Astrocyte of the spinal cord (primary cell): ENCODE measurements at regions not wholly inside any gene's neighbourhood (a gene's known extent, or its start where the extent isn't known, plus 50 kb on each side); places are given as distances from the start of the nearest gene placed in this dataset.

ENCODE experiments used
- DNase-seq: peaks from one replicate; pipeline ENCODE4 v3.0.0; 2011; ENCODE audit warnings: low read depth, low spot score
- H3K4me3 ChIP-seq: 2 replicates; pipeline ENCODE4 v1.5.1; 2011; ENCODE audit warnings: low read depth, mild to moderate bottlenecking, low read length, moderate library complexity
- in situ Hi-C: cut with HindIII; loops from 2 replicates; pipeline ENCODE4 v1.10.0; 2017; ENCODE audit warnings: low sequenced_read_pairs
- TF ChIP-seq, protein P1 (sequence below): IDR thresholded peaks from 2 replicates; pipeline ENCODE4 v1.5.1; 2012; ENCODE audit warnings: low read depth, mild to moderate bottlenecking, low read length, inconsistent platforms

DNA sequence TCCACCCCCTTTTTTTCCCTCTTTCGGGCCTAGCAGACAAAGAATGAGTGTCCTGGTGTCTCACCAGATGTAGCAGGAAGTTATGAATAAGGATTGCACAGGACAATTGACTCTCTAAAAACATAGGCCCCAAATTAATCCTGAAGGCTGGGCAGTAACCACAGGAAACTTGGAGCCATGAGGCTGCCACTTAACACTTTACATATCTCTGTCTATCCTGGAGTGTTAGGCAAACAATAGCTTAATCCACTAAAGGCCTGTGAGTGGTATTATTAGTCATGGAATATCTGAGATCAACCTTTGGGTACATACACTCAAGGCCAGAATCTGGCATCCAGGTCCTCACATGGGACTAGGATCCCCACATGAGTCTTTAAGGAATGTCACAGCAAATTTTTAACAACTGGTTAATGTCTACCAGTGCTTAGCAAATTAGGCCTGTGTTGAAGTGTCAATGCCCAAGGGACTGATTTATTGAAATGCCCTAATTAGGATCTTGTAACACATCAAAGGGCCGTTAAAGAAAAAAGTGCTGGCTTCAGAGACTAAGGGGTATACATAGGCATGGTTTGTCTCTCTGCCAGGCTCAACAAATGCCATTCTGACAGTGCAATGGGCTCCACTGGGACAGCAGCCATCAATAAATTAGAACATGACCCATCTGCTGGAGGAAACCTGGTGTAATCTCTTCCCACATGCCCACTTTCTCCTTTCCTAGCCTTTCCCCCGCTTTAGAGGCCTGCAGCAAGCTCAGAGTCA, 196.7 kb upstream of the TBX20 start:
- in situ Hi-C loops: no loop called here
- DNase-seq: no peak
- H3K4me3 ChIP-seq: no peak overlapping the region
- TF ChIP-seq, protein P1, sequence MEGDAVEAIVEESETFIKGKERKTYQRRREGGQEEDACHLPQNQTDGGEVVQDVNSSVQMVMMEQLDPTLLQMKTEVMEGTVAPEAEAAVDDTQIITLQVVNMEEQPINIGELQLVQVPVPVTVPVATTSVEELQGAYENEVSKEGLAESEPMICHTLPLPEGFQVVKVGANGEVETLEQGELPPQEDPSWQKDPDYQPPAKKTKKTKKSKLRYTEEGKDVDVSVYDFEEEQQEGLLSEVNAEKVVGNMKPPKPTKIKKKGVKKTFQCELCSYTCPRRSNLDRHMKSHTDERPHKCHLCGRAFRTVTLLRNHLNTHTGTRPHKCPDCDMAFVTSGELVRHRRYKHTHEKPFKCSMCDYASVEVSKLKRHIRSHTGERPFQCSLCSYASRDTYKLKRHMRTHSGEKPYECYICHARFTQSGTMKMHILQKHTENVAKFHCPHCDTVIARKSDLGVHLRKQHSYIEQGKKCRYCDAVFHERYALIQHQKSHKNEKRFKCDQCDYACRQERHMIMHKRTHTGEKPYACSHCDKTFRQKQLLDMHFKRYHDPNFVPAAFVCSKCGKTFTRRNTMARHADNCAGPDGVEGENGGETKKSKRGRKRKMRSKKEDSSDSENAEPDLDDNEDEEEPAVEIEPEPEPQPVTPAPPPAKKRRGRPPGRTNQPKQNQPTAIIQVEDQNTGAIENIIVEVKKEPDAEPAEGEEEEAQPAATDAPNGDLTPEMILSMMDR: no peak

DNA sequence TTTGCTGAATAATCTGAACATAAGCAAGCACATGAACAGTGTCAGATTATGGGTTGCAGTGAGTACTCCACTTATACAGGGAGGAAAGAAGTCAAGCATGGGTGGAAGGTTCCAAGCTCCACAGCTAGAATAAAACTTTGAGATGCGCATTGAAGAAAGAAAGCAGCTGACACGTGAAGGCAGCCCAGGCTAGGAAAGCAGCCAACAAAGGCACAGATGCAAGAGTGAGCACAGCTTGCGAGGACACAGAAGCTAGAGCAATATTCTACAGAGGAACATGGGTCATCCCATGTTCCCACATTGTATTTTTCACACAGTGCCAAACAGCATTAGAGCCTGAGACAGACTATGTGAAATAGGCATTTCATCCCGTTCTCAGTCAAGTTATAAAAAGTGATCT, 194.6 kb upstream of the TBX20 start:
- in situ Hi-C loops: no loop called here
- TF ChIP-seq, protein P1: no peak

DNA sequence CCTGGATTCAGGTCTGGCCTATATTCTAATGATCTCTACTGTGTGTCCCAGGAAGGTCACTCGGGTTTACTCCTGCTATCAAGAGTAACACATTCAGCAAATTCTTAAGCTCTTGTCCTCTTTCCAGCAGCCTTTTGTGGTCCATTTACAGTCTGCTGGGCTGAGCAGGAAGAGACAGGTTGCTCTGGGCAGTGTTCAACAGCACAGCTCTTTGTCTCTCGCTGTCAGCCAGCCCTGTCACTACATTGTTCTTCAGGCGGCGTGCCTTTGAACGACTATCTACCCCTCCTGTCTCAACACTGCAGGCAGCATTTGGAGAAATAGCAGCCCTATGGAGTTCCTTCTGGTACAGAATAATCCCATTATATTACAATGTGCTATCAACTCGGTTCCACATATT, 192.2 kb upstream of the TBX20 start:
- in situ Hi-C loops: no loop called here
- DNase-seq: no peak
- TF ChIP-seq, protein P1: no peak
- H3K4me3 ChIP-seq: no peak overlapping the region

More for the DNA sequence above, 194.6 kb upstream of the TBX20 start:
- no peak for DNase-seq
- H3K4me3 ChIP-seq: no peak overlapping the region

DNA sequence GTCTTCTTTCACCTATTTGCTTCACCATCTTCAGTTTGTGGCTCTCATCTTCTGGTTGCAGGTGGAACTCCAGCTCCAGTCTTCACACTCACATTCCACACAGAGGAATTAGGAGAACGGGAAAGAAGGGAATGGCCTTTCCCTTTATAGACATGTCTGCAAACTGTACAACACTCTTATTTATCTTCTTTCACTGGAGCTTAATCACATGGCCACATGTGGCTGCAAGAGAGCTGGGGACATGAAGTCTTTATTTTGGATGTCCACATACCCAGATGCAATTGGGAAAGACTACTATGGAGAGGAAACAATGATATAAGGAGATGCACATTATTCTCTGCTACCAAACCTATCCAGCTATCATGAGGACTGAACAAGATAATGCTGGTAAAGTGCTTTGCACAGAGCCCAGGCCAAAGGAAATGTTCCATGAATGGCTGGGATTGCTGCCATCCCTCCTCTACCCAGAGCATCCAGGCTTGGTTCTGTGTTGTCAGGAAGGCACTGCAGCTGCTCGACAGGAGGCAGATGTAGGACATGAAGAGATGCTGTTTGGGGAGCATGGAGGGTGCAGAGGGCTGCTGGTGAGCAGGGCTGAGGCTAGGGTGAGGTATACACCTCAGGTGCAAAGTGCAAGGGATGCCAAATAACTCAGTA, 183.8 kb upstream of the TBX20 start:
- TF ChIP-seq, protein P1: no peak
- DNase-seq: no peak
- in situ Hi-C loops: no loop called here
- H3K4me3 ChIP-seq: no peak overlapping the region

DNA sequence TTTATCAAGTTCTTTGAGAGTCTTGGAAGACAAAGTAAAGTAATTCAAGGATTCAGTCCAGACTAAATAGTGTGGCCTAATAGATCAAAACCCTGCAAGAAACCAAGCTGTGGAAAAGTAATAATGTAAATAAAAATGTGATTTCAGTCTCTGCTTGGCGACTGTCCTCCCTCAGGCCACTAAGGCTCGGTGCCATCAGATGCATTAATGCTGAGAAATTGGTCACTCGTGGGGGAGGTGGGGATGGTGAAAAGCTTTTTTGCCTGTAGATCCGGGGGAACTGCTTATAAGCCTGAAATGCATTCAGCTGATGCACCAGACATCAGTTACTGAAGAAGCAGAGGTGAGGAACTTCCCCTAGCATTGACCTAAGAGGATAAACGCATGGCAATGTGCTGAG, 182.6 kb upstream of the TBX20 start:
- in situ Hi-C loops: no loop called here

DNA sequence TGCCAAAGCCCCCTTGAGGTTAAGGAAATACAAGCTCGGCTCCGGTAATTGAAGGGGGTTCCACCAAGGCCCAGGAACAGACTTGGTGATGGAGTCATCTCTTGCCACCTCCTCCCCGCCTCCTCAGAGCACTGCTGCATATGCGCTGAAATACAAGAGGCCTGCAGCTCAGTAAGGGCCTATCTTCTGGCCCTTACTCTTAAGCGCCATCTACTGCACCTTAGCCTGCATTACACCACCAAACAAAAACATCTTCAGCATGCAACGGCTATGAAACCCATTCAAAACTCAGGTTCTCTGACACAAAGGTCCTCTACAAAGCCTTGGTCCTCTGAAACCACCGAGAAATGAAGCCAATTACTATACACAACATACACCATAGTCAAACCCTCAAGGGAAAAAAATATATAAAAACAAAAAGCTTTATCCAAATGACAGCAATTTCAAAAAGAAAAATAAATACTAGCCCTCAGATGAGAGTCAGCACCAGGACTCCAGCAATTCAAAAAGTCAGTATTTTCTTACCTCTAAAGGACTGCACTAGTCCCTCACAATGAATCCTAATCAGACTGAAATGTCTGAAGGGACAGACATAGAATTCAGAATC, 176.8 kb upstream of the TBX20 start:
- no peak overlapping the region for H3K4me3 ChIP-seq
- no peak for DNase-seq
- TF ChIP-seq, protein P1: peak; percentile 39
- in situ Hi-C loops: no loop called here

More for the DNA sequence above, 182.6 kb upstream of the TBX20 start:
- no peak for DNase-seq
- H3K4me3 ChIP-seq: no peak overlapping the region
- TF ChIP-seq, protein P1: no peak
